HL-60 (cell line): ENCODE measurements at regions not wholly inside any gene's neighbourhood (a gene's known extent, or its start where the extent isn't known, plus 50 kb on each side); places are given as distances from the start of the nearest gene placed in this dataset.

Source experiments
- DNase-seq, 2 experiments: peaks; one replicate each; pipeline ENCODE4 v3.0.0-alpha.2; 2010 to 2020; ENCODE audit warnings: low read depth in 1 of 2, low spot score in 1 of 2
- H3K27ac ChIP-seq: fragments of 250-450 bp; sonication (Bioruptor Pico); replicated peaks from 2 replicates; pipeline ENCODE4 v1.5.1; 2020; ENCODE audit warnings: mild to moderate bottlenecking, moderate library complexity
- H3K27me3 ChIP-seq: fragments of 250-450 bp; sonication (Bioruptor Pico); 2 replicates; pipeline ENCODE4 v1.5.1; 2021; ENCODE audit warnings: mild to moderate bottlenecking, moderate library complexity; ENCODE audit not compliant: insufficient read depth, poor library complexity, severe bottlenecking
- H3K4me3 ChIP-seq: replicated peaks from 2 replicates; pipeline ENCODE4 v1.5.1; 2011; ENCODE audit warnings: mild to moderate bottlenecking, control low read depth, low read length; ENCODE audit not compliant: insufficient read depth
- GABPA ChIP-seq: IDR thresholded peaks from 2 replicates; pipeline ENCODE4 v1.6.1; 2012; ENCODE audit warnings: low read depth
- POLR2AphosphoS5 ChIP-seq: IDR thresholded peaks from 2 replicates; pipeline ENCODE4 v1.6.1; 2012; ENCODE audit warnings: low read depth
- SPI1 ChIP-seq: IDR thresholded peaks from 2 replicates; pipeline ENCODE4 v1.6.1; 2012; ENCODE audit warnings: low read depth, mild to moderate bottlenecking, borderline replicate concordance
- TF ChIP-seq, protein P1 (sequence below): IDR thresholded peaks from one replicate; pipeline ENCODE4 v1.5.1; 2011; ENCODE audit warnings: low read length, control low read depth, inconsistent platforms; ENCODE audit not compliant: insufficient read depth
- TF ChIP-seq, protein P2 (sequence below): IDR thresholded peaks from 2 replicates; pipeline ENCODE4 v1.6.1; 2012; ENCODE audit warnings: low read depth; ENCODE audit not compliant: insufficient replicate concordance

DNA sequence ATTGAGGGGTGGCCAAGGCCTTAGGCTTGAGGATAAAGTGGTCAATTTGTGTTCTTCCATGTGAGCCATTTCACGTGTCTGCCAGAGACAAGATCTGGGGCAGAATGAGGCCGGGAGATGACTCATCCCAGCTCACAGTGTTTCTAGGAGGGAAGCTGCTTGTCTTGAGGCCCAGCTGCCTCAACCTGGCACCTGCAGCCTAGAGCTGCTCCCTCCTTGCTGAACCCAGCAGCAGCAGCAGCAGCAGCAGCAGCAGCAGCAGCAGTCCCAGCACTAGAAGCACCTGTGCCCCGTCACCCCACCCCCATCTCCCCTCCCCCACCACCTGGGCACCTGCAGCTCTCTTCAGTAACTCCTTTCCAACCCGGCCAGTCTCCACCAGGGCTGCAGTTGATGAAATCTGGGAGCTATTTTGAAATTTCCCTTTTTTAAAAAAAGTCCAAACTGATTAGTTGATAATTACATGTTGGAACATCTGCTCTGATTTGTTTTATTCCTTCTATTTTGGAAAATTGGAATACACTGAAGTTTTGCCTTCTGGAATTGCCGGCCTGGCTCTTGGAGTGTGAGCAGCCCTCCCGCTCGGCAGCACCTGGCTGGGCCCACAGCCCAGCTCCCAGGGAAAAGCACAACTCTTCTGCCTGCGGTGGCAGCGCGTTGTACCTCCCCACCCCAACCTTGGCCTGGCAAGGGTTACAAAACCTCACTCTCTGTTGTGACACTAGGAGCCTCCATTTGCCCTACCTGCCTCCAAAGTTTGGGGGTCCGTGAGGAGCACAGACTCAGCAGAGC lies 143.5 kb downstream of the NXPE2 start:
- TF ChIP-seq GABPA, result no peak
- TF ChIP-seq, protein P1, sequence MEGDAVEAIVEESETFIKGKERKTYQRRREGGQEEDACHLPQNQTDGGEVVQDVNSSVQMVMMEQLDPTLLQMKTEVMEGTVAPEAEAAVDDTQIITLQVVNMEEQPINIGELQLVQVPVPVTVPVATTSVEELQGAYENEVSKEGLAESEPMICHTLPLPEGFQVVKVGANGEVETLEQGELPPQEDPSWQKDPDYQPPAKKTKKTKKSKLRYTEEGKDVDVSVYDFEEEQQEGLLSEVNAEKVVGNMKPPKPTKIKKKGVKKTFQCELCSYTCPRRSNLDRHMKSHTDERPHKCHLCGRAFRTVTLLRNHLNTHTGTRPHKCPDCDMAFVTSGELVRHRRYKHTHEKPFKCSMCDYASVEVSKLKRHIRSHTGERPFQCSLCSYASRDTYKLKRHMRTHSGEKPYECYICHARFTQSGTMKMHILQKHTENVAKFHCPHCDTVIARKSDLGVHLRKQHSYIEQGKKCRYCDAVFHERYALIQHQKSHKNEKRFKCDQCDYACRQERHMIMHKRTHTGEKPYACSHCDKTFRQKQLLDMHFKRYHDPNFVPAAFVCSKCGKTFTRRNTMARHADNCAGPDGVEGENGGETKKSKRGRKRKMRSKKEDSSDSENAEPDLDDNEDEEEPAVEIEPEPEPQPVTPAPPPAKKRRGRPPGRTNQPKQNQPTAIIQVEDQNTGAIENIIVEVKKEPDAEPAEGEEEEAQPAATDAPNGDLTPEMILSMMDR, result no peak
- TF ChIP-seq SPI1, result no peak
- no peak for TF ChIP-seq POLR2AphosphoS5
- TF ChIP-seq, protein P2, sequence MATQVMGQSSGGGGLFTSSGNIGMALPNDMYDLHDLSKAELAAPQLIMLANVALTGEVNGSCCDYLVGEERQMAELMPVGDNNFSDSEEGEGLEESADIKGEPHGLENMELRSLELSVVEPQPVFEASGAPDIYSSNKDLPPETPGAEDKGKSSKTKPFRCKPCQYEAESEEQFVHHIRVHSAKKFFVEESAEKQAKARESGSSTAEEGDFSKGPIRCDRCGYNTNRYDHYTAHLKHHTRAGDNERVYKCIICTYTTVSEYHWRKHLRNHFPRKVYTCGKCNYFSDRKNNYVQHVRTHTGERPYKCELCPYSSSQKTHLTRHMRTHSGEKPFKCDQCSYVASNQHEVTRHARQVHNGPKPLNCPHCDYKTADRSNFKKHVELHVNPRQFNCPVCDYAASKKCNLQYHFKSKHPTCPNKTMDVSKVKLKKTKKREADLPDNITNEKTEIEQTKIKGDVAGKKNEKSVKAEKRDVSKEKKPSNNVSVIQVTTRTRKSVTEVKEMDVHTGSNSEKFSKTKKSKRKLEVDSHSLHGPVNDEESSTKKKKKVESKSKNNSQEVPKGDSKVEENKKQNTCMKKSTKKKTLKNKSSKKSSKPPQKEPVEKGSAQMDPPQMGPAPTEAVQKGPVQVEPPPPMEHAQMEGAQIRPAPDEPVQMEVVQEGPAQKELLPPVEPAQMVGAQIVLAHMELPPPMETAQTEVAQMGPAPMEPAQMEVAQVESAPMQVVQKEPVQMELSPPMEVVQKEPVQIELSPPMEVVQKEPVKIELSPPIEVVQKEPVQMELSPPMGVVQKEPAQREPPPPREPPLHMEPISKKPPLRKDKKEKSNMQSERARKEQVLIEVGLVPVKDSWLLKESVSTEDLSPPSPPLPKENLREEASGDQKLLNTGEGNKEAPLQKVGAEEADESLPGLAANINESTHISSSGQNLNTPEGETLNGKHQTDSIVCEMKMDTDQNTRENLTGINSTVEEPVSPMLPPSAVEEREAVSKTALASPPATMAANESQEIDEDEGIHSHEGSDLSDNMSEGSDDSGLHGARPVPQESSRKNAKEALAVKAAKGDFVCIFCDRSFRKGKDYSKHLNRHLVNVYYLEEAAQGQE, result no peak
- no peak for DNase-seq
- H3K27me3 ChIP-seq, result peaks cover 6% of the 10 kb centered on the region
- no peak overlapping the region for H3K27ac ChIP-seq
- H3K4me3 ChIP-seq, result no peak overlapping the region

DNA sequence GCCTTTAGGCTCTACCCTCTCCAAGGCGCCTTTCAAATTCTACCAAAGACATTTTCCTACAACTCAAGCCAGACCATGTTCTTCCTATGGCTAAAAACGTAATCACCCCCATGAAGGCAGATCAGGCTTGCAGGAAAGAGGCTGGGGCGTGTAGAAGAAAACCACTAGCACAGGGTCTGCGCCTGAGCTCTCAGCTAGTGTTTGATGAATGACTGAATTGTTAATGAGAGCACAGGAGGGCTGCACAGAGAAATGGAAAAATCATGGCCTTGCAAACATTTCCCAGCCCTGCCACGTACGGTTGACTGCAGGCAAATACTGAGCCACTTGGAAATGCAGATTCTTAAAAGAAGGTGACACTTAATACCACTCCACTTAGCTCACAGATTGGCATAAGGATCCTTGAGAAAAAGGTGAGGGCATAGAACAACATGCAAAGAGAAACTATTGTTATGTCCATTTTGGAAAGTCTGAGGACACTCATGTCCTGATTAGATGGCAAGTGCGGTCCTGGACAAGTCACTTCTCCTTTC lies 148.6 kb downstream of the NXPE2 start:
- Histone ChIP-seq H3K4me3 (no peak overlapping the region), H3K27ac (no peak overlapping the region), H3K27me3 (no peaks in the 10 kb centered on the region)
- DNase-seq, result no peak
- no peak for TF ChIP-seq SPI1
- TF ChIP-seq GABPA, result no peak
- no peak for TF ChIP-seq POLR2AphosphoS5
- TF ChIP-seq, protein P1, result no peak
- TF ChIP-seq, protein P2, result no peak

DNA sequence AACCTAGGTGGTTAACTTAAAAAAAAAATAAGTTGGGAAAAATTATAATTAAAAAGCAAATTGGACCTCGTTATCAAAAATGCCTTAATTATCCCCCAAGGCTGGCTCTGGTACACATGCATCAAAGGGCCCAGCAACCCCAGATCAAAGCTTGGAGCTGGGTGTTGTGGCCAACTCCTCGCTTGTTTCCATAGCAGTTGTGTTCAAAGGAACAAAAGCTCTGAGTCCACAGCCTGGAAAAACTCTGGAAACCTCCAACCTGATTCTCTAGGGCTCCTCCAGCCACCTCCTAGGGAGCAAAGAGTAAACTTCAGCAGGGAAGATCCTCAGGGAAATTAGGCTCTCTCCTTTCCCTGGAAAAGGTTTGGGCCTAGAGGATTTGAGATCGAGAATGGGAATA lies 149.4 kb downstream of the NXPE2 start:
- DNase-seq, result no peak
- Histone ChIP-seq H3K27me3 (no peaks in the 10 kb centered on the region), H3K27ac (no peak overlapping the region), H3K4me3 (no peak overlapping the region)
- TF ChIP-seq, protein P1, result no peak
- TF ChIP-seq POLR2AphosphoS5, result no peak
- TF ChIP-seq SPI1, result no peak
- no peak for TF ChIP-seq GABPA
- TF ChIP-seq, protein P2, result no peak
